ENCODE measurements at regions not wholly inside any gene's neighbourhood (a gene's known extent, or its start where the extent isn't known, plus 50 kb on each side); places are given as distances from the start of the nearest gene placed in this dataset.
"Not testable (repeated sequence)": the region's sequence is repeated elsewhere in the genome, so short reads cannot be mapped to it uniquely, and the experiment has no call there.

DNA sequence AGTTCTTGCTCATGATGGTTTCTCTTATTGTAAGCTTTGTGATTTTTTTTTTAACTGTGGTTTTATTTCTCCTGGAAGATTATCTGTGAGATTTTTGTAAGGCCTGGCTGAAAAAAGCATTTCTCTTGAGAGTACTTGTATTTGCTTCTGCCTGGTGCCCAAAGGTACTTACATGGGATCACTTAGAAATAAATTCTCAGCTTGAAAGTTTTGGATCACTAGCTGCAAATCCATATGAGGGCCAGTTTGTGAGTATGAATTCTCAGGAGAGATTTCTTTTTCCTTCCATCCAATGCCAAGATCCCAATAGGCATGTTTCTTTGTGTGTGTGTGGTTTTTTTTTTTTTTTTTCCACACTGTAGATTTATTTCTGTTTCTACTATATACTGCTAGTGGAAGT, 1884.7 kb upstream of the PCDH7 start:
- Histone ChIP-seq H3K27ac (ENCODE audit: low read length) (no peak overlapping the region), H4K20me1 (ENCODE audit: insufficient read depth, low read depth, low read length) (no peaks in the 10 kb centered on the region), H3K27me3 (ENCODE audit: low read length) (no peaks in the 10 kb centered on the region), H2AFZ (ENCODE audit: low read length) (no peak overlapping the region), H3K79me2 (ENCODE audit: low read length) (no peaks in the 10 kb centered on the region), H3K9me2 (replicated peaks; ENCODE audit: insufficient read depth, low read length) (no peaks in the 10 kb centered on the region), H3K36me3 (ENCODE audit: insufficient read depth, low read length) (no peaks in the 10 kb centered on the region), H3K4me1 (ENCODE audit: low read length) (no peaks in the 10 kb centered on the region), H3K4me2 (ENCODE audit: low read depth, low read length, poor library complexity, severe bottlenecking) (no peak overlapping the region), H3K9me3 (ENCODE audit: low read length) (peaks cover 18% of the 10 kb centered on the region), H3K9ac (ENCODE audit: low read length) (no peak overlapping the region), H3K4me3 (ENCODE audit: low read length) (no peak overlapping the region)
- no peak for DNase-seq

- Histone ChIP-seq H3K4me1 (ENCODE audit: low read length) (no peaks in the 10 kb centered on the region), H3K4me2 (ENCODE audit: low read depth, low read length, poor library complexity, severe bottlenecking) (no peak overlapping the region), H3K79me2 (ENCODE audit: low read length) (no peaks in the 10 kb centered on the region), H3K9me2 (replicated peaks; ENCODE audit: insufficient read depth, low read length) (no peaks in the 10 kb centered on the region), H3K4me3 (ENCODE audit: low read length) (no peak overlapping the region), H3K27me3 (ENCODE audit: low read length) (no peaks in the 10 kb centered on the region), H3K9ac (ENCODE audit: low read length) (no peak overlapping the region), H2AFZ (ENCODE audit: low read length) (no peak overlapping the region), H3K27ac (ENCODE audit: low read length) (no peak overlapping the region), H3K9me3 (ENCODE audit: low read length) (peaks cover 12% of the 10 kb centered on the region; the same call in 1 of the 2 replicates), H3K36me3 (ENCODE audit: insufficient read depth, low read length) (no peaks in the 10 kb centered on the region), H4K20me1 (ENCODE audit: insufficient read depth, low read depth, low read length) (no peaks in the 10 kb centered on the region)
- no peak for DNase-seq
Measured at GRCh38 chr4:28842271-28842670, 1877.9 kb upstream of the PCDH7 start.

DNA sequence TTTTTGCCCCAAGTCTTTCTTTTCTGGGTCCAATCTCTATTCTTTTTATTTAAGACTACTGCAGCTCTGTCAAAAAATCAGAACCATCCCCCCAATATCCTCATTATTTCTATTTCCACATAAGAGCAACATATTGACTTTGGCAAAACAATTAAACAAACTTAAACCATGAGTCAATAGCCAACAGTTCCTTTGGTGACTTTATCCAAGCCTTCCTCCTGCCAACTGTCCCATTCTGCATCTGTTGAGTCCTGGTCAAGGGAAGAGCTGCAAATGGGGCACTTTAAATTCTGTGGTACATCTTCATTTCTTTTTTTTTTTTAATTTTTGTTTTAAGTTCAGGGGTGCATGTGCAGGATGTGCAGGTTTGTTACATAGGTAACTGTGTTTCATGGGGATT, 1875.0 kb upstream of the PCDH7 start:
- H3K79me2 ChIP-seq (ENCODE audit: low read length) = no peaks in the 10 kb centered on the region
- H3K4me2 ChIP-seq (ENCODE audit: low read depth, low read length, poor library complexity, severe bottlenecking) = no peak overlapping the region
- no peaks in the 10 kb centered on the region for H4K20me1 ChIP-seq (ENCODE audit: insufficient read depth, low read depth, low read length)
- H3K4me1 ChIP-seq (ENCODE audit: low read length) = no peaks in the 10 kb centered on the region
- no peak overlapping the region for H3K9ac ChIP-seq (ENCODE audit: low read length)
- H3K4me3 ChIP-seq (ENCODE audit: low read length) = no peak overlapping the region
- no peak overlapping the region for H3K27ac ChIP-seq (ENCODE audit: low read length)
- H2AFZ ChIP-seq (ENCODE audit: low read length) = no peak overlapping the region
- no peak for DNase-seq
- H3K27me3 ChIP-seq (ENCODE audit: low read length) = no peaks in the 10 kb centered on the region
- no peaks in the 10 kb centered on the region for H3K36me3 ChIP-seq (ENCODE audit: insufficient read depth, low read length)
- H3K9me3 ChIP-seq (ENCODE audit: low read length) = peaks cover 21% of the 10 kb centered on the region
- H3K9me2 ChIP-seq (replicated peaks; ENCODE audit: insufficient read depth, low read length) = no peaks in the 10 kb centered on the region

DNA sequence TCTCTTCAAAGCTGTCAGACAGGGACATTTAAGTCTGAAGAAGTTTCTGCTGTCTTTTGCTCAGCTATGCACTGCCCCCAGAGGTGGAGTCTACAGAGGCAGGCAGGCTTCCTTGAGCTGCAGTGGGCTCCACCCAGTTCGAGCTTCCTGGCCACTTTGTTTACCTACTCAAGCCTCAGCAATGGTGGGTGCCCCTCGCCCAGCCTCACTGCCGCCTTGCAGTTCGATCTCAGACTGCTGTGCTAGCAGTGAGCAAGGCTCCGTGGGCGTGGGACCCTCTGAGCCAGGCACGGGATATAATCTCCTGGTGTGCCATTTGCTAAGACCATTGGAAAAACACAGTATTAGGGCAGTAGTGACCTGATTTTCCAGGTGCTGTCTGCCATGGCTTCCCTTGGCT, 1863.1 kb upstream of the PCDH7 start:
- not testable (repeated sequence) for H3K27ac ChIP-seq (ENCODE audit: low read length); H3K9me3 ChIP-seq (ENCODE audit: low read length); H2AFZ ChIP-seq (ENCODE audit: low read length); H4K20me1 ChIP-seq (ENCODE audit: insufficient read depth, low read depth, low read length); H3K36me3 ChIP-seq (ENCODE audit: insufficient read depth, low read length); H3K4me3 ChIP-seq (ENCODE audit: low read length); H3K9ac ChIP-seq (ENCODE audit: low read length); H3K4me2 ChIP-seq (ENCODE audit: low read depth, low read length, poor library complexity, severe bottlenecking); H3K27me3 ChIP-seq (ENCODE audit: low read length); H3K4me1 ChIP-seq (ENCODE audit: low read length); H3K9me2 ChIP-seq (replicated peaks; ENCODE audit: insufficient read depth, low read length); H3K79me2 ChIP-seq (ENCODE audit: low read length); DNase-seq

DNA sequence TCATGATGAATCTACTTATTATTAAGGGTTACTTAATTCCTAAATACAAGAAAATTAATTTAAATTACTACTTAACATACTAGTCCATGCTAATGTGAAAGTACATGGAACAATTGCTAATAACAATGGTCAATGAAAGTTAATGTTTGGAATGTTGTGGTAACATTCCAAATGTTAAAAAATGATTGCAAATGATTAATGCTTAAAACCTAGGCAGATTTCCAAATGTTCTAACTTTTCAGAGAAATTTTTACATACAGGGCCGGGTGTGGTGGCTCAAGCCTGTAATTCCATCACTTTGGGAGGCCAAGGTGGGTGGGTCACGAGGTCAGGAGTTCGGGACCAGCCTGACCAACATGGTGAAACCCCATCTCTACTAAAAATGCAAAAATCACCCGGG, 1851.3 kb upstream of the PCDH7 start:
- Histone ChIP-seq H3K79me2 (ENCODE audit: low read length) (no peaks in the 10 kb centered on the region), H3K4me3 (ENCODE audit: low read length) (no peak overlapping the region), H3K9me2 (replicated peaks; ENCODE audit: insufficient read depth, low read length) (no peaks in the 10 kb centered on the region), H3K27me3 (ENCODE audit: low read length) (no peaks in the 10 kb centered on the region), H3K4me1 (ENCODE audit: low read length) (no peaks in the 10 kb centered on the region), H3K4me2 (ENCODE audit: low read depth, low read length, poor library complexity, severe bottlenecking) (no peak overlapping the region), H3K36me3 (ENCODE audit: insufficient read depth, low read length) (no peaks in the 10 kb centered on the region), H3K27ac (ENCODE audit: low read length) (no peak overlapping the region), H3K9me3 (ENCODE audit: low read length) (peaks cover 42% of the 10 kb centered on the region), H2AFZ (ENCODE audit: low read length) (no peak overlapping the region), H4K20me1 (ENCODE audit: insufficient read depth, low read depth, low read length) (no peaks in the 10 kb centered on the region), H3K9ac (ENCODE audit: low read length) (no peak overlapping the region)
- DNase-seq = no peak

- Histone ChIP-seq H2AFZ (ENCODE audit: low read length) (no peak overlapping the region), H3K9me3 (ENCODE audit: low read length) (peaks cover 36% of the 10 kb centered on the region), H3K27me3 (ENCODE audit: low read length) (no peaks in the 10 kb centered on the region), H4K20me1 (ENCODE audit: insufficient read depth, low read depth, low read length) (no peaks in the 10 kb centered on the region), H3K27ac (ENCODE audit: low read length) (no peak overlapping the region), H3K4me3 (ENCODE audit: low read length) (no peak overlapping the region), H3K9ac (ENCODE audit: low read length) (no peak overlapping the region), H3K9me2 (replicated peaks; ENCODE audit: insufficient read depth, low read length) (no peaks in the 10 kb centered on the region), H3K79me2 (ENCODE audit: low read length) (no peaks in the 10 kb centered on the region), H3K4me1 (ENCODE audit: low read length) (no peaks in the 10 kb centered on the region), H3K36me3 (ENCODE audit: insufficient read depth, low read length) (no peaks in the 10 kb centered on the region), H3K4me2 (ENCODE audit: low read depth, low read length, poor library complexity, severe bottlenecking) (no peak overlapping the region)
- no peak for DNase-seq
Measured at GRCh38 chr4:28879178-28879577, 1841.0 kb upstream of the PCDH7 start.

DNA sequence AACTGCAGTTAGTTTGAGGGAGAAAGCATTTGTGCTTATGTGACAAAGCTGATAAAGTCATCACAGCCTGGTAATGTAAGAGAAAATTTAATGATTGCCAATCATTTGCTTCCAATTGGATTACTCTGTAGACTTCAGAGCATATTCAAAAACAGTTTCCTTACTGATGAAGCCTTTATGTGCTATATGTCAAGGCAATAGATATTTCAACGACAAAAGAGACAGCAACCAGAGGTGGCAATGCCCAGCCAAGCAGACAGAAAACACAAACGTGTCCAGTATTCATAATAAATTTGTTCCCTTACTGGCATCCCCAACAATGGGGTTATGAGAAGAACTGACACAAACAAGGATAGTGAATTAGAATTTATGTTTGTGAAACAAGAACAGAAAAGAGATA, 1840.3 kb upstream of the PCDH7 start:
- Histone ChIP-seq H3K9me2 (replicated peaks; ENCODE audit: insufficient read depth, low read length) (no peaks in the 10 kb centered on the region), H3K4me1 (ENCODE audit: low read length) (no peaks in the 10 kb centered on the region), H3K9ac (ENCODE audit: low read length) (no peak overlapping the region), H2AFZ (ENCODE audit: low read length) (no peak overlapping the region), H3K4me3 (ENCODE audit: low read length) (no peak overlapping the region), H3K4me2 (ENCODE audit: low read depth, low read length, poor library complexity, severe bottlenecking) (no peak overlapping the region), H3K79me2 (ENCODE audit: low read length) (no peaks in the 10 kb centered on the region), H3K27ac (ENCODE audit: low read length) (no peak overlapping the region), H4K20me1 (ENCODE audit: insufficient read depth, low read depth, low read length) (no peaks in the 10 kb centered on the region), H3K27me3 (ENCODE audit: low read length) (no peaks in the 10 kb centered on the region), H3K9me3 (ENCODE audit: low read length) (peaks cover 36% of the 10 kb centered on the region), H3K36me3 (ENCODE audit: insufficient read depth, low read length) (no peaks in the 10 kb centered on the region)
- no peak for DNase-seq

GRCh38 chr4:28883211-28883610, 1837.0 kb upstream of the PCDH7 start:
- Histone ChIP-seq H3K4me1 (ENCODE audit: low read length) (no peaks in the 10 kb centered on the region), H2AFZ (ENCODE audit: low read length) (no peak overlapping the region), H3K9me2 (replicated peaks; ENCODE audit: insufficient read depth, low read length) (no peaks in the 10 kb centered on the region), H3K4me3 (ENCODE audit: low read length) (no peak overlapping the region), H4K20me1 (ENCODE audit: insufficient read depth, low read depth, low read length) (no peaks in the 10 kb centered on the region), H3K9ac (ENCODE audit: low read length) (no peak overlapping the region), H3K79me2 (ENCODE audit: low read length) (no peaks in the 10 kb centered on the region), H3K4me2 (ENCODE audit: low read depth, low read length, poor library complexity, severe bottlenecking) (no peak overlapping the region), H3K36me3 (ENCODE audit: insufficient read depth, low read length) (no peaks in the 10 kb centered on the region), H3K27me3 (ENCODE audit: low read length) (no peaks in the 10 kb centered on the region), H3K27ac (ENCODE audit: low read length) (no peak overlapping the region), H3K9me3 (ENCODE audit: low read length) (peaks cover 16% of the 10 kb centered on the region)
- DNase-seq = no peak

GRCh38 chr4:28886934-28887333, 1833.2 kb upstream of the PCDH7 start:
- Histone ChIP-seq H3K9me3 (ENCODE audit: low read length) (peaks cover 19% of the 10 kb centered on the region), H3K27ac (ENCODE audit: low read length) (no peak overlapping the region), H3K4me2 (ENCODE audit: low read depth, low read length, poor library complexity, severe bottlenecking) (no peak overlapping the region), H3K9me2 (replicated peaks; ENCODE audit: insufficient read depth, low read length) (no peaks in the 10 kb centered on the region), H3K4me3 (ENCODE audit: low read length) (no peak overlapping the region), H3K27me3 (ENCODE audit: low read length) (no peaks in the 10 kb centered on the region), H3K79me2 (ENCODE audit: low read length) (no peaks in the 10 kb centered on the region), H2AFZ (ENCODE audit: low read length) (no peak overlapping the region), H4K20me1 (ENCODE audit: insufficient read depth, low read depth, low read length) (no peaks in the 10 kb centered on the region), H3K9ac (ENCODE audit: low read length) (no peak overlapping the region), H3K36me3 (ENCODE audit: insufficient read depth, low read length) (no peaks in the 10 kb centered on the region), H3K4me1 (ENCODE audit: low read length) (no peaks in the 10 kb centered on the region)
- no peak for DNase-seq

Data from Karpas-422 (cell line).